Endothelial cell of umbilical vein (primary cell): ENCODE measurements at regions not wholly inside any gene's neighbourhood (a gene's known extent, or its start where the extent isn't known, plus 50 kb on each side); places are given as distances from the start of the nearest gene placed in this dataset.

ENCODE experiments used
- BruUV-seq: library from RNA; stranded (reverse); fragments of 400-500 nt; replicated peaks from 2 replicates; lab custom pipeline; 2021; lab: Mats Ljungman, UMichigan
- CTCF ChIA-PET: fragments of 300-600, 350-600 bp; sonication (Branson Sonifier 250); formaldehyde crosslinking; loops from one replicate; lab custom pipeline; 2021; ENCODE audit warnings: antibody characterized with exemption, inconsistent platforms; lab: Charles Lee
- POLR2A ChIA-PET: fragments of 300-600, 350-600 bp; sonication (Branson Sonifier 250); formaldehyde crosslinking; loops from one replicate; lab custom pipeline; 2021; ENCODE audit warnings: antibody characterized with exemption, inconsistent platforms; lab: Charles Lee
- DNase-seq: peaks from one replicate; pipeline ENCODE4 v3.0.0-alpha.2; 2011; ENCODE audit warnings: low read depth, low spot score
- FAIRE-seq: peaks from 2 replicates; lab custom pipeline; 2011; peaks lifted over from hg19 to GRCh38; lab: Jason Lieb, UNC
- H2AFZ ChIP-seq: 2 replicates; pipeline ENCODE4 v1.6.0; 2012; ENCODE audit warnings: low read depth, low read length, control low read depth, inconsistent platforms
- H3K27ac ChIP-seq: 2 replicates; pipeline ENCODE4 v1.5.1; 2011; ENCODE audit warnings: low read depth, mild to moderate bottlenecking, control low read depth, low read length, moderate library complexity; ENCODE audit not compliant: insufficient read depth
- H3K27me3 ChIP-seq, 2 experiments: 2 replicates each; pipeline versions ENCODE4 v1.6.0 to v1.6.1; 2011; ENCODE audit warnings: low read length in 2 of 2, mixed read lengths in 1 of 2; ENCODE audit not compliant: control insufficient read depth in 2 of 2, insufficient read depth in 2 of 2
- H3K36me3 ChIP-seq, 2 experiments: 2 replicates in 1 of 2; 3 replicates in 1 of 2; pipeline ENCODE4 v1.5.1; 2011; ENCODE audit warnings: low read length in 2 of 2, mild to moderate bottlenecking in 1 of 2, moderate library complexity in 1 of 2; ENCODE audit not compliant: control insufficient read depth in 2 of 2, insufficient read depth in 2 of 2; ENCODE audit errors: extremely low read depth in 1 of 2
- H3K4me1 ChIP-seq: 3 replicates; pipeline ENCODE4 v1.5.1; 2011; ENCODE audit warnings: mild to moderate bottlenecking, low read length; ENCODE audit not compliant: control insufficient read depth, insufficient read depth; ENCODE audit errors: extremely low read depth
- H3K4me2 ChIP-seq: 2 replicates; pipeline ENCODE4 v1.6.1; 2011; ENCODE audit warnings: low read length, control low read depth, mixed read lengths; ENCODE audit not compliant: insufficient read depth
- H3K4me3 ChIP-seq, 3 experiments: fragments of 200-600 bp in 1 of 3; sonication (generic), shearing (Covaris generic) in 1 of 3; replicated peaks in 1 of 3; 2 replicates each; pipeline ENCODE4 v1.5.1; 2011 to 2016; ENCODE audit warnings: control low read depth in 3 of 3, low read length in 3 of 3, mild to moderate bottlenecking in 2 of 3, inconsistent platforms in 1 of 3, low read depth in 1 of 3, moderate library complexity in 1 of 3; ENCODE audit not compliant: insufficient read depth in 1 of 3
- H3K79me2 ChIP-seq: 2 replicates; pipeline ENCODE4 v1.6.0; 2012; ENCODE audit warnings: low read length, inconsistent platforms; ENCODE audit not compliant: control insufficient read depth, insufficient read depth
- H3K9ac ChIP-seq: replicated peaks from 2 replicates; pipeline ENCODE3; 2011; ENCODE audit warnings: low read length, control low read depth; ENCODE audit not compliant: insufficient read depth; ENCODE audit errors: extremely low read depth
- H3K9me1 ChIP-seq: replicated peaks from 3 replicates; pipeline ENCODE4 v1.6.0; 2011; ENCODE audit warnings: mild to moderate bottlenecking, low read length; ENCODE audit not compliant: control insufficient read depth, insufficient read depth; ENCODE audit errors: extremely low read depth
- H3K9me3 ChIP-seq: replicated peaks from 2 replicates; pipeline ENCODE4 v1.5.1; 2012; ENCODE audit warnings: low read length, inconsistent platforms; ENCODE audit not compliant: control insufficient read depth, insufficient read depth
- H4K20me1 ChIP-seq: replicated peaks from 2 replicates; pipeline ENCODE3; 2011; ENCODE audit warnings: mild to moderate bottlenecking, low read length; ENCODE audit not compliant: control insufficient read depth, insufficient read depth; ENCODE audit errors: extremely low read depth
- CTCF ChIP-seq, 2 donors: IDR thresholded peaks; 1 replicate in 1 of 2; 2 replicates in 1 of 2; pipeline ENCODE4 v1.5.1; 2011; ENCODE audit warnings: low read length in 2 of 2, mild to moderate bottlenecking in 2 of 2, moderate library complexity in 2 of 2, control low read depth in 1 of 2, inconsistent platforms in 1 of 2, low read depth in 1 of 2; ENCODE audit not compliant: insufficient read depth in 1 of 2; ENCODE audit errors: extremely low read depth in 1 of 2
- EZH2 ChIP-seq: IDR thresholded peaks from 2 replicates; pipeline ENCODE4 v1.6.1; 2012; ENCODE audit warnings: borderline replicate concordance, low read depth, mild to moderate bottlenecking, moderate library complexity, low read length, inconsistent platforms; ENCODE audit not compliant: severe bottlenecking
- FOS ChIP-seq: IDR thresholded peaks from 2 replicates; pipeline ENCODE4 v1.6.1; 2011; ENCODE audit warnings: mild to moderate bottlenecking, low read length, moderate library complexity, borderline replicate concordance; ENCODE audit not compliant: insufficient read depth
- GATA2 ChIP-seq: IDR thresholded peaks from 2 replicates; pipeline ENCODE4 v1.7.0; 2011; ENCODE audit warnings: low read depth, mild to moderate bottlenecking, moderate library complexity, mixed read lengths, low read length; ENCODE audit not compliant: insufficient read length, insufficient read depth
- JUN ChIP-seq: IDR thresholded peaks from 2 replicates; pipeline ENCODE4 v1.6.1; 2011; ENCODE audit warnings: borderline replicate concordance, low read depth; ENCODE audit not compliant: insufficient read length, insufficient read depth
- MAX ChIP-seq: IDR thresholded peaks from 2 replicates; pipeline ENCODE4 v1.6.1; 2011; ENCODE audit not compliant: insufficient read depth, insufficient read length
- MYC ChIP-seq: IDR thresholded peaks from one replicate; pipeline ENCODE4 v1.6.1; 2011; ENCODE audit warnings: mild to moderate bottlenecking, low read depth, low read length
- POLR2A ChIP-seq: IDR thresholded peaks from 2 replicates; pipeline ENCODE4 v1.6.1; 2012; ENCODE audit warnings: low read depth, mild to moderate bottlenecking, control low read depth, low read length
- POLR2AphosphoS5 ChIP-seq: IDR thresholded peaks from 2 replicates; pipeline ENCODE4 v1.6.1; 2012; ENCODE audit warnings: low read depth, mild to moderate bottlenecking, control low read depth, low read length, moderate library complexity; ENCODE audit not compliant: insufficient read depth
- dilution Hi-C: fragments of 300-500 bp; cut with MboI; formaldehyde crosslinking; loops from one replicate; pipeline ENCODE4 v1.15.0; 2019; ENCODE audit warnings: low sequenced_read_pairs; ENCODE audit not compliant: extremely low pct_ligation_motif_present
- intact Hi-C: fragments of 100-400 bp; cut with micrococcal nuclease; formaldehyde crosslinking; loops from one replicate; pipeline ENCODE4 v1.10.0; 2022

- Histone ChIP-seq H3K27ac (no peak overlapping the region), H3K36me3 (no peaks in the 10 kb centered on the region), H2AFZ (no peak overlapping the region), H3K4me1 (no peaks in the 10 kb centered on the region), H3K27me3 (no peaks in the 10 kb centered on the region), H3K9me3 (no peaks in the 10 kb centered on the region), H3K4me3 (no peak overlapping the region), H3K9ac (no peak overlapping the region), H3K4me2 (no peak overlapping the region), H3K9me1 (no peaks in the 10 kb centered on the region), H4K20me1 (no peaks in the 10 kb centered on the region), H3K79me2 (no peaks in the 10 kb centered on the region)
- ChIA-PET POLR2A (no interaction called here), CTCF (no interaction called here)
- DNase-seq (no peak), FAIRE-seq (no peak)
- no peak for TF ChIP-seq POLR2A
- TF ChIP-seq MYC = no peak
- no peak for TF ChIP-seq CTCF (IDR thresholded peaks at IDR 0.05; ENCODE audit: extremely low read depth in 1 of 2, insufficient read depth in 1 of 2, low read depth in 1 of 2, low read length in 2 of 2)
- no peak for TF ChIP-seq MAX
- TF ChIP-seq GATA2 = no peak
- TF ChIP-seq FOS = no peak
- TF ChIP-seq EZH2 = no peak
- no peak for TF ChIP-seq POLR2AphosphoS5
- TF ChIP-seq JUN = no peak
- dilution Hi-C loops = no loop called here
- intact Hi-C loops = no loop called here
- no TSS peak for BruUV-seq
Measured at GRCh38 chr10:65377687-65378086, 1548.1 kb upstream of the LRRTM3 start.
